ENCODE measurements at regions not wholly inside any gene's neighbourhood (a gene's known extent, or its start where the extent isn't known, plus 50 kb on each side); places are given as distances from the start of the nearest gene placed in this dataset.

DNA sequence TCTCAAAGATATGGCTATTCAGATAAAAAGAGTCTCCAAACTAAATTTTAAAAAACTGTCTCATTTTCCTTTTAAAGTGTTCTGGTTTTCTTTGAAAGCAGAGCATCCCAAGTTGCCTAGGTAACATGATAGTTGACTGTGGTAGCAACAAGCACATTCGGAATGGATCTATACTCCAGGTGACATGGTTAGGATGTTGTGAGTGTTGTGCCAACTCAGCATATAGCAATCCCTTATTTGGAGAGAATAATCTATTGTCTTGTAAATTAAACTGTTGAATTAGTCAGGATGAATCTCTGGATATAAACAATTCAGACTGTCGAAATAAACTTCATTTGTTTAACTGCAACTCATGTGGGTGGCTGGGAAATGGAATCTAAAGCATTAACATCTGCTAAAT, 418.6 kb downstream of the TUSC7 start:
- TF ChIP-seq, protein P1, sequence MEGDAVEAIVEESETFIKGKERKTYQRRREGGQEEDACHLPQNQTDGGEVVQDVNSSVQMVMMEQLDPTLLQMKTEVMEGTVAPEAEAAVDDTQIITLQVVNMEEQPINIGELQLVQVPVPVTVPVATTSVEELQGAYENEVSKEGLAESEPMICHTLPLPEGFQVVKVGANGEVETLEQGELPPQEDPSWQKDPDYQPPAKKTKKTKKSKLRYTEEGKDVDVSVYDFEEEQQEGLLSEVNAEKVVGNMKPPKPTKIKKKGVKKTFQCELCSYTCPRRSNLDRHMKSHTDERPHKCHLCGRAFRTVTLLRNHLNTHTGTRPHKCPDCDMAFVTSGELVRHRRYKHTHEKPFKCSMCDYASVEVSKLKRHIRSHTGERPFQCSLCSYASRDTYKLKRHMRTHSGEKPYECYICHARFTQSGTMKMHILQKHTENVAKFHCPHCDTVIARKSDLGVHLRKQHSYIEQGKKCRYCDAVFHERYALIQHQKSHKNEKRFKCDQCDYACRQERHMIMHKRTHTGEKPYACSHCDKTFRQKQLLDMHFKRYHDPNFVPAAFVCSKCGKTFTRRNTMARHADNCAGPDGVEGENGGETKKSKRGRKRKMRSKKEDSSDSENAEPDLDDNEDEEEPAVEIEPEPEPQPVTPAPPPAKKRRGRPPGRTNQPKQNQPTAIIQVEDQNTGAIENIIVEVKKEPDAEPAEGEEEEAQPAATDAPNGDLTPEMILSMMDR (conservative IDR thresholded peaks at IDR 0.05; ENCODE audit: low read depth, low read length): no peak
- TF ChIP-seq EZH2 (IDR thresholded peaks at IDR 0.05; ENCODE audit: low read length, unreplicated experiment): no peak
- TF ChIP-seq EZH2phosphoT487 (IDR thresholded peaks at IDR 0.05; ENCODE audit: borderline replicate concordance, low read length): no peak

All from PC-3 (cell line).